Esophagus squamous epithelium (tissue), 4 donors: ENCODE measurements at regions not wholly inside any gene's neighbourhood (a gene's known extent, or its start where the extent isn't known, plus 50 kb on each side); places are given as distances from the start of the nearest gene placed in this dataset.

Experiments
- POLR2A ChIP-seq, 4 donors: fragments of 450-650 bp; IDR thresholded peaks; one replicate each; pipeline ENCODE4 v1.6.1; 2017; ENCODE audit warnings: antibody characterized with exemption in 4 of 4, mild to moderate bottlenecking in 4 of 4, moderate library complexity in 3 of 4
- TF ChIP-seq, protein P1 (sequence below), 6 experiments: fragments of 450-650 bp in 4 of 6; fragments of 200-600 bp in 2 of 6; sonication (generic) in 2 of 6; IDR thresholded peaks; one replicate each; pipeline ENCODE4 v1.5.1; 2016 to 2019; ENCODE audit warnings: antibody characterized with exemption in 6 of 6, mild to moderate bottlenecking in 4 of 6, moderate library complexity in 4 of 6

DNA sequence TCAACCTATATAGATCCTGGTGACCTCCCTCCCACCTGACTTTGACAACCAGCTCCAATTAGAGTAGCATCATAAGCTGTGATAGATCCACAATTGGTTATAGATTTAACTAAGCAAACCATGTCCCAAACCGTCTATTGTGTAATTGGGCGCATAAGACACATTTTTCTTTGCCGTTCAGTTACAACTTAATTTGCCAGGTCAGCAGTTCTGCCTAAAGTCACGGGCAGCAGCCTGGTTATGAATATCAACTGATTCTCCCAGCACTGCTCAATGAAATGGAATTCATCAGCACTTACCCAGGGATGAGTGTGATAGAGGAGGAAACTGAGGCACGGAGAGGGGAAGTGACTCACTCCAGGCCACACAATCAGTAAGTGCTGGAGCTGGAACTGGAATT is 73.4 kb downstream of the KLHDC7A start:
- TF ChIP-seq, protein P1, sequence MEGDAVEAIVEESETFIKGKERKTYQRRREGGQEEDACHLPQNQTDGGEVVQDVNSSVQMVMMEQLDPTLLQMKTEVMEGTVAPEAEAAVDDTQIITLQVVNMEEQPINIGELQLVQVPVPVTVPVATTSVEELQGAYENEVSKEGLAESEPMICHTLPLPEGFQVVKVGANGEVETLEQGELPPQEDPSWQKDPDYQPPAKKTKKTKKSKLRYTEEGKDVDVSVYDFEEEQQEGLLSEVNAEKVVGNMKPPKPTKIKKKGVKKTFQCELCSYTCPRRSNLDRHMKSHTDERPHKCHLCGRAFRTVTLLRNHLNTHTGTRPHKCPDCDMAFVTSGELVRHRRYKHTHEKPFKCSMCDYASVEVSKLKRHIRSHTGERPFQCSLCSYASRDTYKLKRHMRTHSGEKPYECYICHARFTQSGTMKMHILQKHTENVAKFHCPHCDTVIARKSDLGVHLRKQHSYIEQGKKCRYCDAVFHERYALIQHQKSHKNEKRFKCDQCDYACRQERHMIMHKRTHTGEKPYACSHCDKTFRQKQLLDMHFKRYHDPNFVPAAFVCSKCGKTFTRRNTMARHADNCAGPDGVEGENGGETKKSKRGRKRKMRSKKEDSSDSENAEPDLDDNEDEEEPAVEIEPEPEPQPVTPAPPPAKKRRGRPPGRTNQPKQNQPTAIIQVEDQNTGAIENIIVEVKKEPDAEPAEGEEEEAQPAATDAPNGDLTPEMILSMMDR (IDR thresholded peaks at IDR 0.05), result no peak
- TF ChIP-seq POLR2A (IDR thresholded peaks at IDR 0.05), result no peak
